ENCODE measurements at regions not wholly inside any gene's neighbourhood (a gene's known extent, or its start where the extent isn't known, plus 50 kb on each side); places are given as distances from the start of the nearest gene placed in this dataset.

DNA sequence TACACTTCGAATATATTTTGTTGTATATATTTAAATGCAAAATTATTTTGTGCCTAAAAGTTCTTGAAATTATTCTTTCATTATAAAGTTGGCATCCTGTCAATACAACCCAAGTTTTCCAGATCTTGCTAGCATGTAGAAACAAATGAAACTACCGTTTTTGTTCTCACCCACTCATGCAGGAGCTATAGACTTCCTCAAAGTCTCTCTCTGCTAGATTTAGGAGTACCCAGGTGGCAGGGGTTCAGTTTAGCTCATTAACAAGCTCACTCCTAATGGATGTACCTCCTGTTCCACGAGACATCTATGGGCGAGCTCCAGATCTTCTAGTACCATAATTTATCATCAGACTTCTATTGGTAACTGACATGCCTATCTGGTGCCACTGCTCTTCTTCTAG lies 390.2 kb upstream of the POU3F1 start:
- intact Hi-C loops (cut with DNase I), result no loop called here
- H3K36me3 ChIP-seq, result no peaks in the 10 kb centered on the region
- H3K27ac ChIP-seq, result no peak overlapping the region
- TF ChIP-seq, protein P1, sequence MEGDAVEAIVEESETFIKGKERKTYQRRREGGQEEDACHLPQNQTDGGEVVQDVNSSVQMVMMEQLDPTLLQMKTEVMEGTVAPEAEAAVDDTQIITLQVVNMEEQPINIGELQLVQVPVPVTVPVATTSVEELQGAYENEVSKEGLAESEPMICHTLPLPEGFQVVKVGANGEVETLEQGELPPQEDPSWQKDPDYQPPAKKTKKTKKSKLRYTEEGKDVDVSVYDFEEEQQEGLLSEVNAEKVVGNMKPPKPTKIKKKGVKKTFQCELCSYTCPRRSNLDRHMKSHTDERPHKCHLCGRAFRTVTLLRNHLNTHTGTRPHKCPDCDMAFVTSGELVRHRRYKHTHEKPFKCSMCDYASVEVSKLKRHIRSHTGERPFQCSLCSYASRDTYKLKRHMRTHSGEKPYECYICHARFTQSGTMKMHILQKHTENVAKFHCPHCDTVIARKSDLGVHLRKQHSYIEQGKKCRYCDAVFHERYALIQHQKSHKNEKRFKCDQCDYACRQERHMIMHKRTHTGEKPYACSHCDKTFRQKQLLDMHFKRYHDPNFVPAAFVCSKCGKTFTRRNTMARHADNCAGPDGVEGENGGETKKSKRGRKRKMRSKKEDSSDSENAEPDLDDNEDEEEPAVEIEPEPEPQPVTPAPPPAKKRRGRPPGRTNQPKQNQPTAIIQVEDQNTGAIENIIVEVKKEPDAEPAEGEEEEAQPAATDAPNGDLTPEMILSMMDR (IDR thresholded peaks at IDR 0.05), result no peak
- no peak for TF ChIP-seq POLR2A (IDR thresholded peaks at IDR 0.05)
- H3K4me3 ChIP-seq, result no peak overlapping the region
- H3K9me3 ChIP-seq, result peaks cover 0 to 10% (median 0%) of the 10 kb centered on the region in 3 donors
- 39 to 43% methylated on average over 4 of the region's 4 CpGs for WGBS, 2 donors
- H3K4me1 ChIP-seq, result no peaks in the 10 kb centered on the region
- peaks cover 0 to 13% (median 0%) of the 10 kb centered on the region in 4 donors for H3K27me3 ChIP-seq
- no peak for DNase-seq

DNA sequence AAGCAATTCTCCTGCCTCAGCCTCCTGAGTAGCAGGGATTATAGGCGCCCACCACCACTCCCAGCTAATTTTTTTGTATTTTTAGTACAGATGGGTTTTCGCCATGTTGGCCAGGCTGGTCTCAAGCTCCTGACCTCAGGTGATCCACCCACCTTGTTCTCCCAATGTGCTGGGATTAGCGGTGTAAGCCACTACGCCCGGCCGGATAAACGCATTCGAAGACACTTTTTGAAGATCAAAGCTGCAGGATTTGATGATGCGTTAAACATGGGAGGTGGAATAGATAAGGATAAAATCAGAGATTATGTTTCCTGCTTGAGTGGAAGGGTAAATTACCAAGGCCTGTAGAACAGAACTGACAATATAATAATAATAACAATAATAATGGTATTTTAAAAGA lies 389.4 kb upstream of the POU3F1 start:
- no peak overlapping the region for H3K27ac ChIP-seq
- DNase-seq, result no peak
- 80 to 92% methylated on average over 9 of the region's 9 CpGs for WGBS, 2 donors
- no peaks in the 10 kb centered on the region for H3K36me3 ChIP-seq
- no peaks in the 10 kb centered on the region for H3K4me1 ChIP-seq
- TF ChIP-seq, protein P1 (IDR thresholded peaks at IDR 0.05), result no peak
- TF ChIP-seq POLR2A (IDR thresholded peaks at IDR 0.05), result no peak
- H3K4me3 ChIP-seq, result no peak overlapping the region
- H3K9me3 ChIP-seq, result peaks cover 0 to 4% (median 0%) of the 10 kb centered on the region in 3 donors
- peaks cover 0 to 8% (median 0%) of the 10 kb centered on the region in 4 donors for H3K27me3 ChIP-seq
- intact Hi-C loops (cut with DNase I), result no loop called here

DNA sequence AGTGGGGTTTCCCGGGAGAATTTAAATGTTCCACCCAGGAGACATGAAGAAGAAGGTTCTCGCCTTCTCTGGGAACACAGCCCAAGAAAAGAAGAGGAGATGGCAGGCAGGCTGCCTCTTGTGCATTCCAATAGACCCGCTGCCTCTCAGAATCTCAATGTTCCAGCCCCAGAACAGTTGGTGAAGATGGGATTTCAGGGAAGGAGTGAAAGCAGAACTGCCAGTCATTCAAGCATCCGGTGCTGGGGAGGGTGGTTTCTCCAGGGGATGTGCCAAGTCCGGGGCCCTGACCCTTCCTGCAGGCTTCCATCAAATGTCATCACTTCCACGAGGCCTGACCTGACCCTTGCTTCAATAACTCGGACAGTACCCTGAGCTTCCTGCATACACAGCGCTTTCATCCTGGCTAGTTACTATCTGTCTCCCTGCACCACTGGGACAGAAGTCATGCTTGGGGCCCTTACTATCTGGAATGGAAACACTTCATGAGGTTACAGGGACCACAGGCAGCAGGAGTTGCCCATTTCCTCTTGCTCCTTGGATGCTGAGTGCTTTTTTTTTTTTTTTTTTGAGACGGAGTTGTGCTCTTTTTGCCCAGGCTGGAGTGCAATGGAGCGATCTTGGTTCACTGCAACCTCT lies 386.6 kb upstream of the POU3F1 start:
- no peak for DNase-seq
- 66 to 75% methylated on average over 10 of the region's 10 CpGs for WGBS, 2 donors
- H3K27me3 ChIP-seq, result peaks cover 0 to 8% (median 0%) of the 10 kb centered on the region in 4 donors
- no peaks in the 10 kb centered on the region for H3K36me3 ChIP-seq
- TF ChIP-seq POLR2A (IDR thresholded peaks at IDR 0.05), result no peak
- TF ChIP-seq, protein P1 (IDR thresholded peaks at IDR 0.05), result no peak
- no peaks in the 10 kb centered on the region for H3K9me3 ChIP-seq
- H3K4me1 ChIP-seq, result no peaks in the 10 kb centered on the region
- no peak overlapping the region for H3K27ac ChIP-seq
- intact Hi-C loops (cut with DNase I), result no loop called here
- no peak overlapping the region for H3K4me3 ChIP-seq

DNA sequence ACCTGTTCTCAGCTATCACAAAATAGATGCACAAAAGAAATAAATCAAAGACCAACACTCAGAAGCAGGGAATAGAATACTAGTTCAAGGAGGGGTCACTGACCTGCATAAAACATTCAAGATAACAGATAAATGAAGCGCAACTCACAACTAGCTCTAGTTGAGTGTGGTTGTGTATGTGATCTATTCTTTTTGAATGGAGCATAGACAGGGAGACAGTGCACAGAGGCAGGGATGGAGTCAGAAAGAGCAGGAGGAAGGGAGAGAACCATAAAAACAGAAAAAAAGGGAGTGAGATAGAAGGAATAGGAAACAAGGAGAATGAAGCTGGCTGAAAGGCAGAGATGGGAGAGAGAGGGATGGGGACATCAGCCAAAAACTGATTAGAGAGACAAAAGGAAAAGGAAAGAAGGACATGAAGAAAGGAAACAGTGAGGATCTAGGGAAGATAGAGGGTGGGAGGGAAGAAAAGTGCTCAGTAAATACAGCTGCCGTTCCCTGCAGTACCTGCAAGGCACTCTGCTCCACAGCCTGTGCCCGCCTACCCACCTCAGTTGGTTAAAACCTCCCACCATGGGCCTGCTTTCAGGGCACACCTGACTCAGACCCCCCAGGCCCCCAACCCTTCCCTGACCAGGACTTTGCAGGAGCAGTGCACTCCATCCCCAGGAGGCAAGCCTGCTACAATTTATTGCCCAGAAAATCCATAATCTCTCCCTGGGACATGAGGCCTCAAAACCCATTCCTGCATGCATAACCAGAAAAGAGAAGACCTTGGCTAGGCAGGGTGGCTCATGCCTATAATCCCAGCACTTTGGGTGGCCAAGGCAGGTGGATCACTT lies 385.2 kb upstream of the POU3F1 start:
- no peak overlapping the region for H3K4me3 ChIP-seq
- H3K9me3 ChIP-seq, result no peaks in the 10 kb centered on the region
- 88 to 90% methylated on average over 3 of the region's 3 CpGs for WGBS, 2 donors
- intact Hi-C loops (cut with DNase I), result no loop called here
- TF ChIP-seq, protein P1 (IDR thresholded peaks at IDR 0.05), result no peak
- TF ChIP-seq POLR2A (IDR thresholded peaks at IDR 0.05), result no peak
- peaks cover 0 to 8% (median 0%) of the 10 kb centered on the region in 4 donors for H3K27me3 ChIP-seq
- H3K27ac ChIP-seq, result no peak overlapping the region
- H3K4me1 ChIP-seq, result no peaks in the 10 kb centered on the region
- H3K36me3 ChIP-seq, result no peaks in the 10 kb centered on the region
- DNase-seq, result no peak

DNA sequence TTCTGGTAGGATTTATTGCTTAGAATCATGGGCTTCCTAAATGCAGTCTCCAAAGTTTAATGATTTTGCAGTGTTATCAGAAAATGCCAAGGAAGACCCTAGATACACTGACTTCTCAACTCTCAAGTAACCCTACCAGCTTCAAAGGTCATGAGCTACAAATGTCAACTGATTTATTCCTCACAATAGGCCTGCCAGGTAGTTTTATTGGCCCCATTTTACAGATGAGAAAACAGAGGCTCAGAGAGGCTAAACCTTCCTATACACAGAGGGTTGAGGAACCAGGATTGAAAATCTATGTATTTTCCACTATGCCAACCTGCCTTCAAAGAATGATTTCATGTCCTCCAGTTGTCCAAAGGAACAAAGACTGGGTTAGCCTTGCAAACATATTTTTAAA lies 384.4 kb upstream of the POU3F1 start:
- peaks cover 0 to 8% (median 0%) of the 10 kb centered on the region in 4 donors for H3K27me3 ChIP-seq
- no peak for DNase-seq
- no peak for TF ChIP-seq POLR2A (IDR thresholded peaks at IDR 0.05)
- TF ChIP-seq, protein P1 (IDR thresholded peaks at IDR 0.05), result no peak
- no peaks in the 10 kb centered on the region for H3K9me3 ChIP-seq
- intact Hi-C loops (cut with DNase I), result no loop called here
- no peaks in the 10 kb centered on the region for H3K36me3 ChIP-seq
- no peak overlapping the region for H3K27ac ChIP-seq
- no peak overlapping the region for H3K4me3 ChIP-seq
- no peaks in the 10 kb centered on the region for H3K4me1 ChIP-seq
